ENCODE measurements at regions not wholly inside any gene's neighbourhood (a gene's known extent, or its start where the extent isn't known, plus 50 kb on each side); places are given as distances from the start of the nearest gene placed in this dataset.

DNA sequence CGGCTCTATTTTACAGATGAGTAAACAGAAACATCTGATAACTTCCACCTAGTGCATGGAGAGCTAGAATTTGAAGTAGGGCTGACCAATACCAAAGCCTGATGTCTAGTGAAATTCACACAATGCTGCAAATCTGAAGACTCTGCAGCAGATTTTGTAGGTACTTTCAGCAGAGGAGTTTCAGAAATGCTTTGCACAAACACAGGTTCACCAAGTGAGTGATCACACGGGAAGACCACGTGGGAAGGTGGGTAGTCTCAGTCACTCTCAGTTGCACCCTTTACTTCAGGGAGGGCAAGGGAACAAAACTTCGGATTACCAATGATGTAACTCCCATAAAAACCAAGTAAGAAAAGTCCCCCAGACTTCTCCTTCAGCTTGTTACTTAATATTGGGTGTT is 63.3 kb upstream of the DAAM1 start:
- H3K4me3 ChIP-seq (replicated peaks in 1 of 2; ENCODE audit: low read depth in 1 of 2, low read length in 2 of 2) = no peak overlapping the region
- TF ChIP-seq ZNF274 (IDR thresholded peaks at IDR 0.05; ENCODE audit: low read depth, low read length) (no peak), ZFX (IDR thresholded peaks at IDR 0.05) (no peak), TCF7L2 (IDR thresholded peaks at IDR 0.05; ENCODE audit: borderline replicate concordance, extremely low read depth, insufficient read depth, insufficient read length) (no peak), JUND (IDR thresholded peaks at IDR 0.05) (no peak), EGR1 (IDR thresholded peaks at IDR 0.05; ENCODE audit: low read depth) (no peak), SP1 (IDR thresholded peaks at IDR 0.05; ENCODE audit: low read depth) (no peak), POLR2A (IDR thresholded peaks at IDR 0.05; ENCODE audit: borderline replicate concordance, extremely low read depth, insufficient read depth, insufficient read length) (no peak), POLR2AphosphoS5 (IDR thresholded peaks at IDR 0.05; ENCODE audit: low read depth, low read length) (no peak), SRF (IDR thresholded peaks at IDR 0.05; ENCODE audit: low read depth) (no peak), SIN3A (IDR thresholded peaks at IDR 0.05; ENCODE audit: low read depth) (no peak), EZH2 (IDR thresholded peaks at IDR 0.05) (no peak), ELF1 (IDR thresholded peaks at IDR 0.05; ENCODE audit: borderline replicate concordance, low read depth) (no peak), YY1 (IDR thresholded peaks at IDR 0.05; ENCODE audit: extremely low read depth, insufficient replicate concordance, low read depth, low read length) (no peak)
- TF ChIP-seq, protein P1, sequence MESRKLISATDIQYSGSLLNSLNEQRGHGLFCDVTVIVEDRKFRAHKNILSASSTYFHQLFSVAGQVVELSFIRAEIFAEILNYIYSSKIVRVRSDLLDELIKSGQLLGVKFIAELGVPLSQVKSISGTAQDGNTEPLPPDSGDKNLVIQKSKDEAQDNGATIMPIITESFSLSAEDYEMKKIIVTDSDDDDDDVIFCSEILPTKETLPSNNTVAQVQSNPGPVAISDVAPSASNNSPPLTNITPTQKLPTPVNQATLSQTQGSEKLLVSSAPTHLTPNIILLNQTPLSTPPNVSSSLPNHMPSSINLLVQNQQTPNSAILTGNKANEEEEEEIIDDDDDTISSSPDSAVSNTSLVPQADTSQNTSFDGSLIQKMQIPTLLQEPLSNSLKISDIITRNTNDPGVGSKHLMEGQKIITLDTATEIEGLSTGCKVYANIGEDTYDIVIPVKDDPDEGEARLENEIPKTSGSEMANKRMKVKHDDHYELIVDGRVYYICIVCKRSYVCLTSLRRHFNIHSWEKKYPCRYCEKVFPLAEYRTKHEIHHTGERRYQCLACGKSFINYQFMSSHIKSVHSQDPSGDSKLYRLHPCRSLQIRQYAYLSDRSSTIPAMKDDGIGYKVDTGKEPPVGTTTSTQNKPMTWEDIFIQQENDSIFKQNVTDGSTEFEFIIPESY (IDR thresholded peaks at IDR 0.05; ENCODE audit: extremely low read depth, insufficient replicate concordance, low read length) = no peak
- TF ChIP-seq, protein P2, sequence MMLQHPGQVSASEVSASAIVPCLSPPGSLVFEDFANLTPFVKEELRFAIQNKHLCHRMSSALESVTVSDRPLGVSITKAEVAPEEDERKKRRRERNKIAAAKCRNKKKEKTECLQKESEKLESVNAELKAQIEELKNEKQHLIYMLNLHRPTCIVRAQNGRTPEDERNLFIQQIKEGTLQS (IDR thresholded peaks at IDR 0.05) = no peak
- TF ChIP-seq, protein P3, sequence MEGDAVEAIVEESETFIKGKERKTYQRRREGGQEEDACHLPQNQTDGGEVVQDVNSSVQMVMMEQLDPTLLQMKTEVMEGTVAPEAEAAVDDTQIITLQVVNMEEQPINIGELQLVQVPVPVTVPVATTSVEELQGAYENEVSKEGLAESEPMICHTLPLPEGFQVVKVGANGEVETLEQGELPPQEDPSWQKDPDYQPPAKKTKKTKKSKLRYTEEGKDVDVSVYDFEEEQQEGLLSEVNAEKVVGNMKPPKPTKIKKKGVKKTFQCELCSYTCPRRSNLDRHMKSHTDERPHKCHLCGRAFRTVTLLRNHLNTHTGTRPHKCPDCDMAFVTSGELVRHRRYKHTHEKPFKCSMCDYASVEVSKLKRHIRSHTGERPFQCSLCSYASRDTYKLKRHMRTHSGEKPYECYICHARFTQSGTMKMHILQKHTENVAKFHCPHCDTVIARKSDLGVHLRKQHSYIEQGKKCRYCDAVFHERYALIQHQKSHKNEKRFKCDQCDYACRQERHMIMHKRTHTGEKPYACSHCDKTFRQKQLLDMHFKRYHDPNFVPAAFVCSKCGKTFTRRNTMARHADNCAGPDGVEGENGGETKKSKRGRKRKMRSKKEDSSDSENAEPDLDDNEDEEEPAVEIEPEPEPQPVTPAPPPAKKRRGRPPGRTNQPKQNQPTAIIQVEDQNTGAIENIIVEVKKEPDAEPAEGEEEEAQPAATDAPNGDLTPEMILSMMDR (IDR thresholded peaks at IDR 0.05 in 2 of 3, conservative IDR thresholded peaks at IDR 0.05 in 1 of 3; ENCODE audit: borderline replicate concordance in 1 of 3, insufficient read depth in 1 of 3, low read depth in 2 of 3, low read length in 2 of 3) = no peak
- TF ChIP-seq, protein P4, sequence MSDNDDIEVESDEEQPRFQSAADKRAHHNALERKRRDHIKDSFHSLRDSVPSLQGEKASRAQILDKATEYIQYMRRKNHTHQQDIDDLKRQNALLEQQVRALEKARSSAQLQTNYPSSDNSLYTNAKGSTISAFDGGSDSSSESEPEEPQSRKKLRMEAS (IDR thresholded peaks at IDR 0.05) = no peak
- DNase-seq (ENCODE audit: low read depth, low spot score) (no peak), ATAC-seq (no peak)
- no peak overlapping the region for H3K27ac ChIP-seq (ENCODE audit: low read depth, low read length)
- no peak overlapping the region for H2AFZ ChIP-seq (ENCODE audit: low read depth, low read length, poor library complexity, severe bottlenecking)
- H3K27me3 ChIP-seq (ENCODE audit: insufficient read depth, low read length) = no peaks in the 10 kb centered on the region; the same call in 1 of the 2 replicates
- BruUV-seq (replicated peaks) = no TSS peak
- H3K79me2 ChIP-seq (ENCODE audit: insufficient read depth, low read length) = no peaks in the 10 kb centered on the region
- H3K9me3 ChIP-seq (ENCODE audit: control insufficient read depth in 1 of 2, insufficient read depth in 1 of 2, low read depth in 1 of 2, low read length in 2 of 2) = no peaks in the 10 kb centered on the region
- ChIA-PET CTCF (interaction anchor here (0.5 to 5.1 kb wide), 4 partner anchors 47 to 624 kb away, joined by 3 to 25 read pairs (median 24); no protein-coding TSS in a partner anchor), RAD21 (ENCODE audit: low non-redundant PET in 1 of 2, low total read pairs in 2 of 2, uncharacterized antibody in 2 of 2, unreplicated experiment in 2 of 2) (no interaction called here), POLR2A (no interaction called here)
- H3K9me2 ChIP-seq (ENCODE audit: insufficient read depth) = no peaks in the 10 kb centered on the region
- H3K36me3 ChIP-seq (ENCODE audit: control insufficient read depth in 1 of 2, insufficient read depth in 2 of 2, low read length in 2 of 2) = no peaks in the 10 kb centered on the region
- H4K20me1 ChIP-seq (ENCODE audit: insufficient read depth) = no peaks in the 10 kb centered on the region
- H3K4me2 ChIP-seq (ENCODE audit: low read length) = no peak overlapping the region
- H3K4me1 ChIP-seq (ENCODE audit: control insufficient read depth in 1 of 2, insufficient read depth in 2 of 2, low read length in 2 of 2) = no peaks in the 10 kb centered on the region
- intact Hi-C loops (cut with micrococcal nuclease) = loop anchor here (2.0 kb wide), 1 partner anchor 624 kb away; no protein-coding TSS in a partner anchor
- H3K9ac ChIP-seq (ENCODE audit: low read length) = no peak overlapping the region
